ENCODE measurements at regions not wholly inside any gene's neighbourhood (a gene's known extent, or its start where the extent isn't known, plus 50 kb on each side); places are given as distances from the start of the nearest gene placed in this dataset.

GRCh38 chr4:160193787-160194186, 1090.9 kb downstream of the RAPGEF2 start:
- Histone ChIP-seq H3K4me1 (ENCODE audit: insufficient read depth, low read length, poor library complexity, severe bottlenecking) (no peaks in the 10 kb centered on the region), H3K27ac (ENCODE audit: low read depth, low read length, poor library complexity, severe bottlenecking) (no peak overlapping the region), H3K27me3 (replicated peaks; ENCODE audit: insufficient read depth, low read depth, low read length, poor library complexity) (no peaks in the 10 kb centered on the region), H3K4me3 (ENCODE audit: low read depth, low read length, poor library complexity, severe bottlenecking) (no peak overlapping the region), H3K36me3 (ENCODE audit: insufficient read depth, low read length, poor library complexity, severe bottlenecking) (no peaks in the 10 kb centered on the region), H3K9me3 (ENCODE audit: low read depth, low read length, poor library complexity, severe bottlenecking) (no peaks in the 10 kb centered on the region)
- ChIA-PET POLR2A (ENCODE audit: low non-redundant PET) (no interaction called here), CTCF (no interaction called here)
- TF ChIP-seq EZH2 (IDR thresholded peaks at IDR 0.05; ENCODE audit: borderline replicate concordance, low read depth, low read length, poor library complexity, severe bottlenecking) (no peak), CTCF (conservative IDR thresholded peaks at IDR 0.05; ENCODE audit: low read depth, low read length) (no peak)
- DNase-seq (ENCODE audit: low spot score), result no peak
- intact Hi-C loops (cut with micrococcal nuclease; ENCODE audit: unreplicated experiment), result no loop called here
- no TSS peak for BruUV-seq (replicated peaks)

- Histone ChIP-seq H3K27me3 (replicated peaks; ENCODE audit: insufficient read depth, low read depth, low read length, poor library complexity) (no peaks in the 10 kb centered on the region), H3K4me3 (ENCODE audit: low read depth, low read length, poor library complexity, severe bottlenecking) (no peak overlapping the region), H3K27ac (ENCODE audit: low read depth, low read length, poor library complexity, severe bottlenecking) (no peak overlapping the region), H3K9me3 (ENCODE audit: low read depth, low read length, poor library complexity, severe bottlenecking) (peaks cover under 1% of the 10 kb centered on the region), H3K36me3 (ENCODE audit: insufficient read depth, low read length, poor library complexity, severe bottlenecking) (no peaks in the 10 kb centered on the region), H3K4me1 (ENCODE audit: insufficient read depth, low read length, poor library complexity, severe bottlenecking) (no peaks in the 10 kb centered on the region)
- no peak for TF ChIP-seq EZH2 (IDR thresholded peaks at IDR 0.05; ENCODE audit: borderline replicate concordance, low read depth, low read length, poor library complexity, severe bottlenecking)
- no peak for TF ChIP-seq CTCF (conservative IDR thresholded peaks at IDR 0.05; ENCODE audit: low read depth, low read length)
- intact Hi-C loops (cut with micrococcal nuclease; ENCODE audit: unreplicated experiment), result no loop called here
- no peak for DNase-seq (ENCODE audit: low spot score)
- ChIA-PET CTCF (no interaction called here), POLR2A (ENCODE audit: low non-redundant PET) (no interaction called here)
- no TSS peak for BruUV-seq (replicated peaks)
Observed at GRCh38 chr4:160194716-160195115, 1091.8 kb downstream of the RAPGEF2 start.

GRCh38 chr4:160202802-160203201, 1099.9 kb downstream of the RAPGEF2 start:
- H3K27ac ChIP-seq (ENCODE audit: low read depth, low read length, poor library complexity, severe bottlenecking), result no peak overlapping the region
- intact Hi-C loops (cut with micrococcal nuclease; ENCODE audit: unreplicated experiment), result no loop called here
- no peak overlapping the region for H3K4me3 ChIP-seq (ENCODE audit: low read depth, low read length, poor library complexity, severe bottlenecking)
- H3K36me3 ChIP-seq (ENCODE audit: insufficient read depth, low read length, poor library complexity, severe bottlenecking), result no peaks in the 10 kb centered on the region
- no peaks in the 10 kb centered on the region for H3K4me1 ChIP-seq (ENCODE audit: insufficient read depth, low read length, poor library complexity, severe bottlenecking)
- ChIA-PET CTCF (no interaction called here), POLR2A (ENCODE audit: low non-redundant PET) (no interaction called here)
- TF ChIP-seq EZH2 (IDR thresholded peaks at IDR 0.05; ENCODE audit: borderline replicate concordance, low read depth, low read length, poor library complexity, severe bottlenecking) (no peak), CTCF (conservative IDR thresholded peaks at IDR 0.05; ENCODE audit: low read depth, low read length) (no peak)
- BruUV-seq (replicated peaks), result no TSS peak
- DNase-seq (ENCODE audit: low spot score), result no peak
- H3K9me3 ChIP-seq (ENCODE audit: low read depth, low read length, poor library complexity, severe bottlenecking), result peaks cover 7% of the 10 kb centered on the region
- no peaks in the 10 kb centered on the region for H3K27me3 ChIP-seq (replicated peaks; ENCODE audit: insufficient read depth, low read depth, low read length, poor library complexity)

All from A673 (cell line).